Fibroblast of lung (primary cell): ENCODE measurements at regions not wholly inside any gene's neighbourhood (a gene's known extent, or its start where the extent isn't known, plus 50 kb on each side); places are given as distances from the start of the nearest gene placed in this dataset.

ENCODE experiments used
- DNase-seq, 2 donors: peaks; one replicate each; pipeline versions ENCODE4 v3.0.0 to v3.0.0-alpha.2; 2010; ENCODE audit warnings: low read depth in 2 of 2
- H2AFZ ChIP-seq: 2 replicates; pipeline ENCODE4 v1.5.1; 2012; ENCODE audit warnings: low read length, control low read depth, inconsistent platforms
- H3K27ac ChIP-seq: 2 replicates; pipeline ENCODE4 v1.5.1; 2011; ENCODE audit warnings: low read length, control low read depth; ENCODE audit not compliant: insufficient read depth
- H3K27me3 ChIP-seq: 2 replicates; pipeline ENCODE4 v1.5.1; 2011; ENCODE audit warnings: mild to moderate bottlenecking, low read length; ENCODE audit not compliant: control insufficient read depth, insufficient read depth
- H3K36me3 ChIP-seq: 2 replicates; pipeline ENCODE4 v1.5.1; 2011; ENCODE audit warnings: low read length; ENCODE audit not compliant: control insufficient read depth, insufficient read depth
- H3K4me1 ChIP-seq: 2 replicates; pipeline ENCODE4 v1.5.1; 2011; ENCODE audit warnings: low read length; ENCODE audit not compliant: control insufficient read depth, insufficient read depth; ENCODE audit errors: extremely low read depth
- H3K4me2 ChIP-seq: 2 replicates; pipeline ENCODE4 v1.5.1; 2011; ENCODE audit warnings: low read length, control low read depth; ENCODE audit not compliant: insufficient read depth; ENCODE audit errors: extremely low read depth
- H3K4me3 ChIP-seq, 4 experiments: fragments of 200-600 bp in 1 of 4; sonication (generic) in 1 of 4; replicated peaks in 1 of 4; 2 replicates each; pipeline ENCODE4 v1.5.1; 2011 to 2016; ENCODE audit warnings: low read length in 4 of 4, low read depth in 3 of 4, mild to moderate bottlenecking in 3 of 4, control low read depth in 2 of 4, inconsistent platforms in 1 of 4, mixed read lengths in 1 of 4; ENCODE audit not compliant: insufficient read depth in 1 of 4; ENCODE audit errors: control extremely low read depth in 1 of 4
- H3K79me2 ChIP-seq: 2 replicates; pipeline ENCODE4 v1.5.1; 2012; ENCODE audit warnings: mild to moderate bottlenecking, low read length, inconsistent platforms; ENCODE audit not compliant: control insufficient read depth, insufficient read depth
- H3K9ac ChIP-seq: 2 replicates; pipeline ENCODE4 v1.5.1; 2011; ENCODE audit warnings: mild to moderate bottlenecking, low read length, control low read depth; ENCODE audit not compliant: insufficient read depth
- H3K9me3 ChIP-seq: 2 replicates; pipeline ENCODE4 v1.5.1; 2012; ENCODE audit warnings: low read depth, low read length; ENCODE audit not compliant: control insufficient read depth, insufficient read depth
- H4K20me1 ChIP-seq: 2 replicates; pipeline ENCODE4 v1.5.1; 2011; ENCODE audit warnings: low read length; ENCODE audit not compliant: control insufficient read depth, insufficient read depth; ENCODE audit errors: extremely low read depth
- CTCF ChIP-seq, 2 donors: IDR thresholded peaks in 1 of 2; conservative IDR thresholded peaks in 1 of 2; 1 replicate in 1 of 2; 2 replicates in 1 of 2; pipeline ENCODE4 v1.5.1; 2011 to 2012; ENCODE audit warnings: low read length in 2 of 2, control low read depth in 1 of 2, inconsistent platforms in 1 of 2, low read depth in 1 of 2, mild to moderate bottlenecking in 1 of 2
- EZH2 ChIP-seq: IDR thresholded peaks from 2 replicates; pipeline ENCODE4 v1.5.1; 2012; ENCODE audit warnings: low read length, control low read depth, mild to moderate bottlenecking; ENCODE audit errors: missing control alignments

DNA sequence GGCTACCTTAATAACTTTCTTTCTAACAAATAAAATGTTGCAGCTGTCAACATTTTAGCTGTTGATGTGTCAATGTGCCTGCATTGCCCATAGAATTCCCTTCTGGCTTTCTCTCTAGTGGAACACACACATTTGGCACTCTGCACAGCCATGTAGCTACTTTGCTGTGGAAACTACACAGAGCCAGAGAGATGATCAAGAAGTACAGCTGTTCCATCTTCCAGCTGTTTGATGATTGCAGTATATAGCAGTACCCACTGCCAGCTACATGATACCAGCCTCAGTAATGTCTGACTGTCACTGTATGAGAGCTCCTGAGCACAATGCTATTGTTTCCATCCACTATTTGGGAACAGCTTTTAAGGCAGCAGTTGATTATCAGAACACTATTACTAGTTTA lies 843.0 kb downstream of the PCDH17 start:
- Histone ChIP-seq H3K27ac (no peak overlapping the region), H2AFZ (no peak overlapping the region), H3K79me2 (no peaks in the 10 kb centered on the region), H4K20me1 (no peaks in the 10 kb centered on the region), H3K27me3 (no peaks in the 10 kb centered on the region), H3K9me3 (no peaks in the 10 kb centered on the region), H3K4me3 (no peak overlapping the region), H3K4me1 (no peaks in the 10 kb centered on the region), H3K36me3 (no peaks in the 10 kb centered on the region), H3K4me2 (no peak overlapping the region), H3K9ac (no peak overlapping the region)
- TF ChIP-seq CTCF (conservative IDR thresholded peaks at IDR 0.05 in 1 of 2, IDR thresholded peaks at IDR 0.05 in 1 of 2; ENCODE audit: low read depth in 1 of 2, low read length in 2 of 2) = no peak
- no peak for TF ChIP-seq EZH2
- no peak for DNase-seq

DNA sequence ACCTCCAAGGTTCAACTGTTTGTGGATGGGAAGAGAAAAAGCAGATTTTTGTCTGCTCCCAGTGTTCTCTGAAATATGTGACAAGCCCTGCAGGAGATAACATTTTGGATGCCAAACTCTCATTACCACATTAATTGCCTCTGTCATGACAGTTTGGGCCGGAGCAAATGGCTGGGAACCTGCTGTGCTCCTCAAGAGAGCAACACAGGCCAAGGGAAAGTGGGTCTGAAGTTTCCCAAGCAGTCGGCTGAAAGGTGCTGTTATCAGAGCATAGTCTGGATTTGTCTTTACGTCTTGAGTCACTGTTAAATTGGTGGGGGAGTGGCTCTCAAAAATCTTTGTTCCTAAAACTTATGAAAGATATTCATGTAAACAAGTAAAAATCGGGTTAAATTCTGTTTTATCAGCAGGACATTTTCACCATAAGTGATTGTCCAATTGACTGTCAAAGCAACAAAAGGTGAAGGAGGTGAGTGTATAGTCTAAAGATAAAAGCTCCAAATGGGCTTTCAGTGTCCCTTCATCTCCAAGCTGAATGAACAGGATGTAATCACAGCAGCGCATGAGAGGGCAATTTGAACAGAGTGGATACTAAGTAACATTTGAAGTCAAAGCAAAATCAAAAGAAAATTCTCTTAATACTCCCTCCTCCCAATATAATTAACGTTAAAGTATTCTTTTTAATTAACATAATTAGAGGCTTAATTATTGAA lies 844.8 kb downstream of the PCDH17 start:
- H4K20me1 ChIP-seq = no peaks in the 10 kb centered on the region
- no peaks in the 10 kb centered on the region for H3K79me2 ChIP-seq
- TF ChIP-seq CTCF (conservative IDR thresholded peaks at IDR 0.05 in 1 of 2, IDR thresholded peaks at IDR 0.05 in 1 of 2; ENCODE audit: low read depth in 1 of 2, low read length in 2 of 2) (no peak), EZH2 (no peak)
- H2AFZ ChIP-seq = no peak overlapping the region
- H3K4me2 ChIP-seq = no peak overlapping the region
- H3K4me1 ChIP-seq = no peaks in the 10 kb centered on the region
- no peak overlapping the region for H3K27ac ChIP-seq
- no peak overlapping the region for H3K9ac ChIP-seq
- no peak for DNase-seq
- H3K4me3 ChIP-seq = no peak overlapping the region
- no peaks in the 10 kb centered on the region for H3K27me3 ChIP-seq
- H3K36me3 ChIP-seq = no peaks in the 10 kb centered on the region
- no peaks in the 10 kb centered on the region for H3K9me3 ChIP-seq

GRCh38 chr13:58478858-58479257 lies 847.3 kb downstream of the PCDH17 start:
- no peaks in the 10 kb centered on the region for H3K9me3 ChIP-seq
- no peaks in the 10 kb centered on the region for H3K79me2 ChIP-seq
- no peak overlapping the region for H2AFZ ChIP-seq
- no peak overlapping the region for H3K9ac ChIP-seq
- no peaks in the 10 kb centered on the region for H4K20me1 ChIP-seq
- no peak for TF ChIP-seq EZH2
- no peaks in the 10 kb centered on the region for H3K36me3 ChIP-seq
- H3K27me3 ChIP-seq = no peaks in the 10 kb centered on the region
- H3K27ac ChIP-seq = no peak overlapping the region
- H3K4me1 ChIP-seq = no peaks in the 10 kb centered on the region
- no peak overlapping the region for H3K4me3 ChIP-seq
- DNase-seq = no peak
- H3K4me2 ChIP-seq = no peak overlapping the region
